DLD1 (cell line): ENCODE measurements at regions not wholly inside any gene's neighbourhood (a gene's known extent, or its start where the extent isn't known, plus 50 kb on each side); places are given as distances from the start of the nearest gene placed in this dataset.
"Not testable (repeated sequence)": the region's sequence is repeated elsewhere in the genome, so short reads cannot be mapped to it uniquely, and the experiment has no call there.

ENCODE experiments used
- in situ Hi-C: cut with HindIII; loops from 2 replicates; pipeline ENCODE4 v1.10.0; 2017; ENCODE audit warnings: low sequenced_read_pairs

DNA sequence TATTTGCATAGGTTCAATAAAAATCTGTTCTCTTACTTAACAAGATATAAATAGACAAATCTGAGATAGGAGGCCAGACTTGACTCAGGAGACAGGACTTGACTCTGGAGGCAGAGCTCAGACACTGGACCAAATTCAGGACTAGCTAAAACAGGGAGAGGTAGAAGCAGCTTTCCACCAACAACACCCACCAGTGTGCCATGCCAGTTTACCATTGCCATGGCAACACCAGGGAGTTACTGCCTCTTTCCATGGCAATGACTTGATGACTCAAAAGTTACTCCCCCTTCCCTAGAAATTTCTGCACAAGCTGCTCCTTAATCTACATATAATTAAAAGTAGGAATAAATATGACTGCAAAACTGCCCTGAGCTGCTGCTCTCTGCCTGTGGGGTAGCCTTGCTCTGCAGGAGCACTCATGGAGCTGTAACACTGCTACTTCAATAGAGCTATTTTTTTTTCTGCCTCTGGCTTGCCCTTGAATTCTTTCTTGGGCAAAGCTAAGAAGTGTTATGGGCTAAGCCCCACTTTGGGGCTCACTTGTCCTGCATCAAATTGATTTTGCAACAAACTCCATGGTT lies 473.0 kb downstream of the PLK2 start:
- in situ Hi-C loops = no loop called here

DNA sequence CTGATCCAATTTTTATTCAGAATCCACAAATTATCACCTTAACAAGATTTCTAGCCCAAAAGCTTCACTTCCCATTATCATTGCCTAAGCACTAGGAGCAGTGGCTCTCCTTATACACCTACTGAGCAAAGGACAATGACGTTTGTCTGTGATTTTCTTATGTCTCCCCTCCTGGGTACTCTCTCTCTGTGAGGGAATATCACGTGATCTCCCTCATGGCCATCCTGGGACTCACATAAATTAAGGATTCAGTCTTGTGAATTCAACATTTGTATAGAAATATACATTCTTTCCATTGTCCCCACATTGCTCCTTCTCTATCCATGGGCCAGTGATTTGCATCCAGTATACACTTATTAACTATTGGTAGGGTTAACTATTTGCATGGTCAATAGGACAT lies 476.5 kb downstream of the PLK2 start:
- in situ Hi-C loops = no loop called here

DNA sequence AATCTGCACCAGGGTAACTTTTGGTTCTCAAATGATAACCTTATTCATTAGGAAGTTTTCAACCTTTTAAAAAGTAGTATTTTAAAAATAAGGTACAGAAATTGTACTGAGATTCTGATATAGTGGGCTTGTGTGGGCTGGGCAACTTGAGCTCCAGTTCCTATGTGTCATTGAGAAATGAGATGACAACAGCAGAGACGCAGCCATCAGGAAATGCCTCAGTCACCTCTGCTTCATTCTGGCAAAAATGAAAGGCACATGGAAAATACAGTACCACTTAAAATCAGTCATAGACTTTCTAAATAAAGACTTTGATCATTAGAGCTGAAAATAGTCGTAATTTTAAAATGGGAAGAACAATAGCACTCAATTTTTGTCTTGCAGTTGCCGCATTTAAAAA lies 480.2 kb downstream of the PLK2 start:
- in situ Hi-C loops = no loop called here

DNA sequence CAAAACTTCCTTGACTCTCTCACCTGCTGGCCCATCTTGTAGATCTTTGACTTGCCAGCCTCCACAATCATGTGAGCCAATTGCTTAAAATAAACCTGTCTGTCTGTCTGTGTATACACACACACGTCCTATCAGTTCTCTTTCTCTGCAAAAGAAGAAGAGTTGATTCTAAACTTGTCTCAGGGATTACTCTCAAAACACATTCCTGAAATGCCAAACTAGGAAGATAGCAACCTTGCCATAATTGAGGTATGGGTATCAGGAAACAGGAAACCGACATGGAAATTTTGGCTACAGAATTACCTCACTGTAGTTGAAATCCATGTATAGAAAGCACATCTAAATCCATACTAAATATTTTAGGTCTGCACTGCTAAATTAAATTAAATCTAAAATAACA lies 483.4 kb downstream of the PLK2 start:
- in situ Hi-C loops = no loop called here

DNA sequence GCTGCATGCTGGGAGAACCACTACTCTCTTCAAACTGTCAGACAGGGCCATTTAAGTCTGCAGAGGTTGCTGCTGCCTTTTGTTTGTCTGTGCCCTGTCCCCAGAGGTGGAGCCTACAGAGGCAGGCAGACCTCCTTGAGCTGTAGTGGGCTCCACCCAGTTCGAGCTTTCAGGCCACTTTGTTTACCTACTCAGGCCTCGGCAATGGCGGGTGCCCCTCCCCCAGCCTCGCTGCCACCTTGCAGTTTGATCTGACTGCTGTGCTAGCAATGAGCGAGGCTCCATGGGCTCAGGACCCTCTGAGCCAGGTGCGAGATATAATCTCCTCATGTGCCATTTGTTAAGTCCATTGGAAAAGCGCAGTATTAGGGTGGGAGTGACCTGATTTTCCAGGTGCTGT lies 487.8 kb downstream of the PLK2 start:
- in situ Hi-C loops = not testable (repeated sequence)

DNA sequence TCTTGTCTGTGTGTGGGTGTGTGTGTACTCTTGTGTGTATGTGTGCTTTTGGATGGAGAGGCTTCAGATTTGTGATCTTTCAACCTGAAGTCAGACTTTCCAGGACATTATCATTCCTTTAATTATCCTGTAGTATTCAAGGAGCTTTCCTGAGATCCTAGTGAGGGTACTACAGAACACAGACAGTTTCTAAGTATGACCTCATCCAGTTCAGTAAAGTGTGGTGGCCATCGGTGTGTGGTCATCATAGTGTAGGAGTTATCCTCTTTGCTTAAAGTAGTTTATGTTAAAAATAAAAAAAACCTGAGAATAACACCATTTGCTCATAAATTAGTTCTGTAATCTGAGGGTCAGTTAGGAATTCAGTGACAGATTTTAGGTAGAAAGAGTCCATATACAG lies 478.0 kb upstream of the ACTBL2 start:
- in situ Hi-C loops = no loop called here

DNA sequence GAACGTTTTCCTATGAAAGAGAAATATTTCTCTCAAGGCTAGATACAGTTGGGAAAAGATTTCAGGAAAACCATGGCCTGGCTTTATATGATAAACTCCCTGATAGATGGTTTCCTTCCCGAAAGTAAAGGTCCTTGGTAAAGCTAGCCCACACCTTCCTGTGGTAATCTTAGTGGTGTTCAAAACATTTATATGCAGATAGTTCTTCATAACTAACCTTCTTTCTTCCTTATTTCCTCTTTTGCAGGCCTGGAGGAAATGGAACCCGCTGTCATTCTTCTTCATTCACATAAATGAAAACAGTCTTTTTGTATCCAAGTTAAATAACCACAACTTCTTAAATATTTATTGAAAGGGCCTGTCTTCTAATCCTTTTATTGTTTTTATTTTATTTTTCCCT lies 474.0 kb upstream of the ACTBL2 start:
- in situ Hi-C loops = no loop called here

DNA sequence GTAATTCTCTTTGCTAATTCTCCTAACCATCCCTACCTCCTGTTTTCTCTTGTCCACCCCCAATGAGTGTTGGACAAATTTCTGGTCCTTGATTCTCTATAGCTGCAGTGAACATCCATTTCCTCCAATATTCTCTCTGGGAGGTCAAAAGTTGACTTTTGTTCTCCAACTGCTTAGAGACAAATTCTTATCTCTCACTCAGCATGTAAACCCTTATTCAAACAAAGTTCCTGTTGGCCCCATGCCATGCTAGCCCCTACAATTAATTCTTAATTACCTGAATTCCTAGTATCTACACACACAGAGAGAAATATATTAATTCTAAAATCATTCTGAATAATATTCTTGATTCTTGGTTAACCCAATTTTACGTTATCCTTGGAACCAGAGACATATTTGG lies 472.9 kb upstream of the ACTBL2 start:
- in situ Hi-C loops = no loop called here

DNA sequence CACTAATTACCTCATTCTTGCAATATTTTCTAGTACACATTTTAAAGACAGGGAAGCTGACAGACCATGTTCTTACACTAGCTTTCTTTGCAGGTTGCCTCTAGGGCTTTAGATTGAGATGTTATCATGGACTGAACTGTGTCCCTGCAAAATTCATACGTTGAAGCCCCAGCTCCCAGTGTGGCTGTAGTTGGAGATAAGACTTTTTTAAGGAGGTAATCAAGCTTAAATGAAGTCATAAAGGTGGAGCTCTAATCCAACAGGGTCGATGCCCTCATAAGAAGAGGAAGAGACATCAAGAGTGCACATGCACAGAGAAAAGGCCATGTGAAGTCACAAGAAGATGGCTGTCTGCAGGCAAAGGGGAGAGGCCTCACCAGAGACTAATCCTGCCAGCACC lies 471.2 kb upstream of the ACTBL2 start:
- in situ Hi-C loops = no loop called here

DNA sequence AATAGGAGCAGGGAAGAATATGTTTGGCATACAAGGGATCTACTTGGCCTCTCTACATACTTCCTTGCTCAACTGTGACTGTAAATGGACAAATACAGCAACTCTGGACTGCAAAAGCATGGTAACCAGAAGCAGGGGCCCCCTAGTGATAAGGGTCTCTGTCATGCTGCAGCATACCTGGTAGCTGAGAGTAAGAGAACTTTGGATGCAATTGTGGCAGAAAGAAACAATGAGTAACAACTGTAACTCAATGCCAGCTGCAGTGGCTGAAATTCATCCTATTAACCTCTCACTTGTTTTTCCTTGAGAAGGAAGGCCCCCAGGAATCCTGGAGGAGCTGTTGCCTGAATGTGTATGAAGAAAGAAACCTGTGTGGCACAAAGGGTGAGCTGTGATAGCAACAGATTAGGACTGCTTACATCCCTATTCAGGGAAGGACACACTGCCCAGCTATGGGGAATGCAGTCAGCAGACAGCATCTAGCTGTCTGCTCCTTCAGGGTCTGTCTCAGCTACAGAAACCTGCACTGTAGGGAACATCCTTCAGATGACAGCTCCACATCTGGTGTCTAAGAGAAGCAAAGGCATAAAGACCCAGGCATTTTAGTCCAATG lies 468.1 kb upstream of the ACTBL2 start:
- in situ Hi-C loops = no loop called here

DNA sequence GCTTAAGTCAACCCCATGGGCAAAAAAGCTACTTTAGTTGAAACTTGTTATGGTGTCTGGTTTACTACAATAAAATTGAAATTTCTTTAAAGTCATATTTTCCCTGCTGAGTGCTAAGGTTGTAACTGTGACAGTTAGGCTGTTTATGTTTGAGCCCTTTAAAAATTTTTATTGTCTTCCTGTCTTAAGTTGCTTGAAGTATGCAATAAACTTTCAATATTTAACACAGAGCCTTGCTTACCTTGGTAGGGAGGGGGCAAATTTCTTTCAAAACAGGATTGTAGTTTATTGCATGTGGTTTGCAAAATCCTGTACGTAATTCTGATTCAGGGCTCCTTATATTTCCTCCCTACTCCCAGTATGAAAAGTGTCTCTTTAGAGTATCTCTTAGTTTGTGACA lies 465.5 kb upstream of the ACTBL2 start:
- in situ Hi-C loops = no loop called here

DNA sequence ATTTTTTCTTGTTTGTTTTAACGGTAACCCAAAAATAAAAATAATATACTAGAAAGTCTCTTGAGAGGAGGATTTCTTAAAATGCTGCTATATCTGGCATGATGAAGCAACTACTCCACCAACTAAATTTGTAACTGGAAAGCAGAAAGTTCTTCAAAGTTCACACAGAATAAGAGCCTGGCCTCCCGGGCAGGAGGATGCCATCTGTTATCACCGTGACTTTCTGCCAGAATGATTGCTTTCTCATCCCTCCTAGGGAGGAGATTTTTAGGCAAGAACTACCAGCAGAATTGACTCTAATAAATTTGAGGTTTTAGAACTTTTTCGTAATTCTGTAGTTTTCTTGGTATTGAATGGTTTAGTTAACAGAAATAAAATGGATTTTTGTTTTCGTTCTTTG lies 464.6 kb upstream of the ACTBL2 start:
- in situ Hi-C loops = no loop called here

DNA sequence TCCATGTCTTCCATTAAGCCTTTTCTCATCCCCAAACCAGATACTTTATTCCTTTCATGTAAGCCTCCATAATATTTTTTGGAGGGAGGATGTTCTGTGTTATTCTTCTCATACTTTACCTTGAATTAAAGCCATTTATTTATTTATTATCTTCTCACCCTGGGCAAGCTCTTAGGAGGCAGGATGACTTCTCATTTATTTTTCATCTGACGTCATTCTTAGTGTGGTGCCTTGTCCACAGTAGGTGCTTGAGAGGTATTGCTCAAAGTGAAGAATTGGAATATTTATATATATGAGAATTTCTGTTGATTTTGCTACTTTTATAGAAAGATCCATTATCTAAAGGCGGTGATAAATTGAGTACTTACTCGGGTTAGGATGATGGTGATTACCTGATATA lies 458.3 kb upstream of the ACTBL2 start:
- in situ Hi-C loops = no loop called here

DNA sequence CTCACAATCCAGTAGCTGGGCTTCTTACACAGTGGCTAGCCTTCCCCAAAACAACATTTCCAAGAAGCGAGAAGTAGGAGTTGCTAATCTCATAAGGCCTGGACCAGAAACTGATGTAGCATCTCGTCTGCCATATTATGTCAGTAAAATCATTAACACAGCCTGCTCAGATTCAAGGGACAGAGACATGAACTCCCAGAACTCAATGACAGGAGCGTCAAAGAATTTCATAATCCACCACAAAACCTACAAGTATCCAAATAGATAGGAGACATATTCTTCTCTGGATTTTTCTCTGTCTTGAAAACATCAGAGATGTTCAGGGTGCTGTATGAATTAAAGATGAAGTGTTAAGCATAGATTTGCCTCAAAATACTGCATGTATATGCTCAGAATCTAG lies 457.6 kb upstream of the ACTBL2 start:
- in situ Hi-C loops = no loop called here

DNA sequence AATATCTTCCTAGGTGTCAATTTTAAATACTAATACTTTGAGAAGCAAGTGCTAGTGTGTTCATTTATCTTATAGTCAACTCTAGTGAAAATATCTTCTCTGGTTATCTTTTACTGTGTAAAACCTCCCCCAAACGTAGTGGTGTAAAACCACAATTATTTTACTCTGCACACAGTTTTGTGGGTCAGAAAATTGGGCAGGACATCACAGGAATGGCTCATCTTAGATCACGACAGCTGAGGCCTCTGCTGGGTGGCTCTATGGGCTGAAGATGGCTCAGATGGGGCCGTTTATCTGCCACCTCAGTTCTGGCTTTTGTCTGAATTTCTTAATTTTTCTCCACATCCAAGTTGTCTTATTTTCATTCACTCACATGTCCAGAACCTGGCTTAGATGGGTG lies 457.2 kb upstream of the ACTBL2 start:
- in situ Hi-C loops = no loop called here

DNA sequence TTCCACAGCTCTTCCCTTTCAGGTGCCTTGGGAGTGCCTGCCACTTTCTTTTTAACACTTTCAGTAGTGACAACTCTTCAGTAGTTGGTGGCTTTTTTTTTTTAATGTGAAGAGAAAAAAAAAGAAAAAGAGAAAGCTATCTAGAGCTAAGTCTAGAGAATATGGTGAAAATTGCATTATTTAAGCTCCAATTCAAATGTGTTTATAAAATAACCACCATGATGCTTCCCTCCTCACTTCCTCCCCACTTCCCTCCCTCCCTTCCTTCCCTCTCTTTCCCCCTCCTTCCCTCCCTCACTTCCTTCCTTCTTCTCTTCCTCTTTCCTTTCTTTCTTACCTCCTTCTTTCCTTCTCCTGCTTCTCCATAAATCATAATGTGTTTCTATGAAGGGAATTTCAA lies 456.7 kb upstream of the ACTBL2 start:
- in situ Hi-C loops = no loop called here

DNA sequence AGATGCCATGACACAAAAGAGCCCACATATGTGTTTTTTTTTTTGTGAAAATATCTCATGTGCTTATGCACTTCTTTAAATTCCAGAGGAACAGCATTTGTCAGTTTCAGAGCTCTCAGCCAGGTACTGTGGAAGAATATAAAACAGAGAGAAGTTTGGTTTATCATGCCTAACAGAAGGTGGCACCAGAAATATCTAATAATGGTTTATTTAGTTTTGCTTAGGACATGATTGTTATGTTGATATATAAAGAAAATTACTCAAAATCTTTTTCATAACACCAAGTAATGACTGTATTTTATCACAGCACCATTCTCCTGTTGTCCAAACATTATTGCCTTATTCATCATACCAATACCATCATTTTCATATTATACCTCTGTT lies 455.6 kb upstream of the ACTBL2 start:
- in situ Hi-C loops = no loop called here

DNA sequence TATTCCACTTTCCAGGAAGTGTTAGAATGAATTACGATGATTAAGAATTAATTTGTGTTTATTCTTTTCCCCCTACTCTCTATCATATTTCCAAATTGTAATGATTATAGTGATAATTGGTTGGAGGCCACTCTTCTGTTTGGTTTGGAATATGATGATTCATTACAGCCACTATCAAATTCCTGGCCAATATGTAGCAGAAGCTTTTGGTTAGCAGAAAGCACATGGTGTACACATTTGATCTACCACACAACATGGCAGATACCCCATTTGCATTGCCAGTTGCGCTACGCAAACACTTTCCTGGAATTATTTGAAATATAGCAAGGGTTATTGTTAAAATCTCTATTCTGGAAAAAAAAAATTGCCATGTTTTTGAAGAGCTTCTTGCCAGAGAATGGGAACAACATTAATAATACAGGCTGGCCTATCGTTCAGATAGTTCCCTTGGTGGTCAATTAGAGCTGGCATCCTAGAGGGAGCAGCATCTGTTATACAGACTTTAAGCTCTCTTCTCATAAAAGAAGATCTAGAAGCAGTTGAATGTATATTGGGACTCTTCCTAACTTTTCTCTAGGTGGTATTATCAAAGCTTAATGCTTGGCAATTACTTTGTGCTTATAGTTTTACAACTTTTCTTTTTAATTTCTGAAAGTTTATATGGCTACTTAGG lies 455.0 kb upstream of the ACTBL2 start:
- in situ Hi-C loops = no loop called here

DNA sequence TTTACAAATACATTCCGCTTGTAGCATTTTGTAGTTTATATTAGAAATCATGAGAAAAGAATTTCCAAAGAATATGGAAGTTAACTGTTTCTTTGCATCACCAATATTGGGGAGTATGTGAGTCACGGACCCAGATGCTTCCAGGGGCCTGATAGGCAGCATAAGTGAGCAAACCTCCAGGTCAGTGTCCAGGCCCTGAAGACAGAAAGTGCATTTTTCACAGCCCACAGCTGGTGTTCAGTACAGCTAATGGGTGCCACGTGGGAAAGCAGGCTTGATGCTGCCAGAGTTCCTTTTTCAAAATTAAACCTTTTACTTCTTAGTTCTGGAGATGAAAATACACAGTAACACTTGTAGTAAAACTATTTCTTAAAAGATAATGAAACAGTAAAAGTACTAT lies 454.4 kb upstream of the ACTBL2 start:
- in situ Hi-C loops = no loop called here

DNA sequence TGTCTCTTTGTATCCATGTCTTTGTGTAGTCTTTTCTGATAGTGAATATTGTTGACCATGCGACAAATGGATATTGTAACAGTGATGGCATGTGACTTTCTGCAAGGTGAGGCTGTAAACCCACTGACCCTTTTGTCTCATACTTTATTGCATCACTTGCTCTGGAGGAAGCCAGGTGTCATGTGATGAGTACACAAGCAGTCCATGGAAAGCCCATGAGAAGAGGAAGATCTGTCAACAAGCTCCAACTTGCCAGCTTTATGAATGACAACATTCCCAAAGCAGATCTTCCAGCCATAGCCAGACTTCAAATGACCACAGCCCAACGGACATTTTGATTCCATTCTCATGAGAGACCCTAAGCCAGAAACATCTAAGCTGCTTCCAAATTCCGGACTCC lies 450.1 kb upstream of the ACTBL2 start:
- in situ Hi-C loops = no loop called here

DNA sequence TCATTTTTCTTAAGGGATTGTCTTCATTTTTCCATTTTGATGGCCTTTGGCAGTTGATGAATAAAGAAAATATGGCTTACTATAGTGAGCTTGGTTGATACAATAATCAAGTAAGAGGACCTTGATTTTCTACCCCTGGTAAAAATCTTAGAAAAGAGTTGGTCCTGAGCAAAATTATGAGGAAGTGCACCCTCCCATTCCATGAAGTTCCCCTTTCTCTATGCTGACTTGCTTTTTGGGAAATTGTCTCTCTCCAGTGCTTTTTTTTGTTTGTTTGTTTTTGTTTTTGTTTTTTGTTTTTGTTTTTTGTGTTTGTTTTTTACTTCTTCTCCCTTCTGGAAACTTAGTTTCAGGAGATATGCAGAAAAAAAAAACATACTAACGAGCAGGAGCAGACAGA lies 449.2 kb upstream of the ACTBL2 start:
- in situ Hi-C loops = no loop called here

DNA sequence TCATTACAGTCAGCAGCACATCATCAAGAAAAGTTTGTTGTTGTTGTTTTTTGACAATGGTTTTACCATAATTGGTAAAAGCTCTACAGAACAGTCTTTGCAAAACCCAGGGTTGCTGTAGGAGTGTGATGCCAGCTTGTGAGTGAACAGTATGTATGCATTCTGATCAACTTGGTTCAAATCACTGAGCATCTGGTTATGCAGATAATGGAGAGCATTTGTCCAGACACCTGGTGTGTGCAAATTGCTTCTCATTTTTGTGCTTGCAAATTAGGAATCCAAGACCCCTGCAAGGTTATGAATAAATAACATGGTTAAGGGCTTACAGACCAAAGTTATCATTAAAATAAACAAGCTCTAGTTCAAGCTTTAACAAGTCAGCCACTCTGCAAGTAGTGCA lies 448.7 kb upstream of the ACTBL2 start:
- in situ Hi-C loops = no loop called here

DNA sequence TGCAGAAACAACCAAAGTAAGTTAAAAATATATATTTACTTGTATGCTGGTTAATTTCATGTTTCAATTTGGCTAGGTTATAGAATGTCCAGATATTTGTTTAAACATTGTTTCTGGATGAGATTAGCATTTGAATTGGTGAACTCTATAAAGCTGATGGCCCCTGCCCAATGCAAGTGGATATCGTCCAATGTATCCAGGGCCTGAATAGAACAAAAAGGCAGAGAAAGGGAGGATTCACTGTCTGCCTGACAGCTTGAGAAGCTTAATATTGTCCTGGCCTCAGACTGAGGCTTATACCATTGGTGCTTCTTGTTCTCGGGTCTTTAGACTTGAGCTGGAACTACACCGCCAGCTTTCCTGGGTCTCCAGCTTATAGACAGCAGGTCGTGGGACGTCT lies 446.7 kb upstream of the ACTBL2 start:
- in situ Hi-C loops = no loop called here
